ENCODE measurements at regions not wholly inside any gene's neighbourhood (a gene's known extent, or its start where the extent isn't known, plus 50 kb on each side); places are given as distances from the start of the nearest gene placed in this dataset.

DNA sequence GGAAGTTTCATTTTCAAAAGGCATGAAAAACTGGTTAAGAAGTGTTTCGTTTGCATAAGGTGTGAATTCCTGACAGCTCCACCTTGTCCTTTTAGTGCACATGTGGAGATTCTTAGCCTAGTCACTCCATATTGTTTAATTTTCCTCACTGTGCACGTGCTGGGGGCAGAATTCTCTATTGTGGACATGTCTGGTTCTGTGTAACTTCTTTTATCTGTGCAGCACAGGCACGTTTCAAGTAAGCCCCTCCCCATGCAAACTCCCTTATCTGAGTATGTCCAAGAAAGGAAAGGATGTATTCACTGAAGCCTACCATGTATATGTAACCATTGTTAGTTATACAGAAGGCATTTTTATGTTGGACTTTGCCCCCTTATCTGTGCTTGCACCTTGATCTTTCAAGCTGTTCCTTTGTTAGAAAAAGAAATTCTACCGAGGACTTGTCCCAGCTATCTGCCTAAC, 1346.3 kb downstream of the REEP3 start:
- Histone ChIP-seq H3K4me2 (no peak overlapping the region), H3K36me3 (ENCODE audit: insufficient read depth) (no peaks in the 10 kb centered on the region), H3K27ac (ENCODE audit: low read depth) (no peak overlapping the region), H4K20me1 (replicated peaks; ENCODE audit: insufficient read depth) (no peaks in the 10 kb centered on the region), H2AFZ (no peak overlapping the region), H3F3A (replicated peaks; ENCODE audit: low read depth) (no peaks in the 10 kb centered on the region), H3K9me2 (ENCODE audit: insufficient read depth) (no peaks in the 10 kb centered on the region; the same call in 1 of the 2 replicates), H3K4me3 (no peak overlapping the region), H3K27me3 (ENCODE audit: insufficient read depth) (no peaks in the 10 kb centered on the region), H3K4me1 (ENCODE audit: insufficient read depth) (peaks cover 10% of the 10 kb centered on the region), H3K79me2 (replicated peaks; ENCODE audit: insufficient read depth) (no peaks in the 10 kb centered on the region)
- H3K9me3 Mint-ChIP-seq, result peaks cover 10% of the 10 kb centered on the region; the same call in 2 of the 3 replicates
- ATAC-seq (no peak), DNase-seq (ENCODE audit: low spot score) (no peak)
- no peaks in the 10 kb centered on the region for H3K27me3 Mint-ChIP-seq (ENCODE audit: insufficient read depth, low read depth, poor library complexity)
- peaks cover 9% of the 10 kb centered on the region for H3K4me1 Mint-ChIP-seq
- H3K4me3 Mint-ChIP-seq, result no peak overlapping the region
- TF ChIP-seq POLR2AphosphoS5 (IDR thresholded peaks at IDR 0.05; ENCODE audit: low read depth), result no peak
- TF ChIP-seq, protein P1, sequence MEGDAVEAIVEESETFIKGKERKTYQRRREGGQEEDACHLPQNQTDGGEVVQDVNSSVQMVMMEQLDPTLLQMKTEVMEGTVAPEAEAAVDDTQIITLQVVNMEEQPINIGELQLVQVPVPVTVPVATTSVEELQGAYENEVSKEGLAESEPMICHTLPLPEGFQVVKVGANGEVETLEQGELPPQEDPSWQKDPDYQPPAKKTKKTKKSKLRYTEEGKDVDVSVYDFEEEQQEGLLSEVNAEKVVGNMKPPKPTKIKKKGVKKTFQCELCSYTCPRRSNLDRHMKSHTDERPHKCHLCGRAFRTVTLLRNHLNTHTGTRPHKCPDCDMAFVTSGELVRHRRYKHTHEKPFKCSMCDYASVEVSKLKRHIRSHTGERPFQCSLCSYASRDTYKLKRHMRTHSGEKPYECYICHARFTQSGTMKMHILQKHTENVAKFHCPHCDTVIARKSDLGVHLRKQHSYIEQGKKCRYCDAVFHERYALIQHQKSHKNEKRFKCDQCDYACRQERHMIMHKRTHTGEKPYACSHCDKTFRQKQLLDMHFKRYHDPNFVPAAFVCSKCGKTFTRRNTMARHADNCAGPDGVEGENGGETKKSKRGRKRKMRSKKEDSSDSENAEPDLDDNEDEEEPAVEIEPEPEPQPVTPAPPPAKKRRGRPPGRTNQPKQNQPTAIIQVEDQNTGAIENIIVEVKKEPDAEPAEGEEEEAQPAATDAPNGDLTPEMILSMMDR (conservative IDR thresholded peaks at IDR 0.05; ENCODE audit: low read depth in 2 of 2), result no peak
- TF ChIP-seq ZNF114 (CRISPR knock-in tag; IDR thresholded peaks at IDR 0.05), result no peak
- no peak for TF ChIP-seq STAT1 (IDR thresholded peaks at IDR 0.05; ENCODE audit: unreplicated experiment)
- no peak for TF ChIP-seq EZH2 (IDR thresholded peaks at IDR 0.05; ENCODE audit: low read depth, unreplicated experiment)
- no peak for TF ChIP-seq NANOG (IDR thresholded peaks at IDR 0.05; ENCODE audit: borderline replicate concordance)
- TF ChIP-seq CREB1 (CRISPR knock-in tag; IDR thresholded peaks at IDR 0.05; ENCODE audit: low read depth), result no peak
- TF ChIP-seq, protein P2, sequence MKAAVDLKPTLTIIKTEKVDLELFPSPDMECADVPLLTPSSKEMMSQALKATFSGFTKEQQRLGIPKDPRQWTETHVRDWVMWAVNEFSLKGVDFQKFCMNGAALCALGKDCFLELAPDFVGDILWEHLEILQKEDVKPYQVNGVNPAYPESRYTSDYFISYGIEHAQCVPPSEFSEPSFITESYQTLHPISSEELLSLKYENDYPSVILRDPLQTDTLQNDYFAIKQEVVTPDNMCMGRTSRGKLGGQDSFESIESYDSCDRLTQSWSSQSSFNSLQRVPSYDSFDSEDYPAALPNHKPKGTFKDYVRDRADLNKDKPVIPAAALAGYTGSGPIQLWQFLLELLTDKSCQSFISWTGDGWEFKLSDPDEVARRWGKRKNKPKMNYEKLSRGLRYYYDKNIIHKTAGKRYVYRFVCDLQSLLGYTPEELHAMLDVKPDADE (IDR thresholded peaks at IDR 0.05), result no peak
- TF ChIP-seq, protein P3, sequence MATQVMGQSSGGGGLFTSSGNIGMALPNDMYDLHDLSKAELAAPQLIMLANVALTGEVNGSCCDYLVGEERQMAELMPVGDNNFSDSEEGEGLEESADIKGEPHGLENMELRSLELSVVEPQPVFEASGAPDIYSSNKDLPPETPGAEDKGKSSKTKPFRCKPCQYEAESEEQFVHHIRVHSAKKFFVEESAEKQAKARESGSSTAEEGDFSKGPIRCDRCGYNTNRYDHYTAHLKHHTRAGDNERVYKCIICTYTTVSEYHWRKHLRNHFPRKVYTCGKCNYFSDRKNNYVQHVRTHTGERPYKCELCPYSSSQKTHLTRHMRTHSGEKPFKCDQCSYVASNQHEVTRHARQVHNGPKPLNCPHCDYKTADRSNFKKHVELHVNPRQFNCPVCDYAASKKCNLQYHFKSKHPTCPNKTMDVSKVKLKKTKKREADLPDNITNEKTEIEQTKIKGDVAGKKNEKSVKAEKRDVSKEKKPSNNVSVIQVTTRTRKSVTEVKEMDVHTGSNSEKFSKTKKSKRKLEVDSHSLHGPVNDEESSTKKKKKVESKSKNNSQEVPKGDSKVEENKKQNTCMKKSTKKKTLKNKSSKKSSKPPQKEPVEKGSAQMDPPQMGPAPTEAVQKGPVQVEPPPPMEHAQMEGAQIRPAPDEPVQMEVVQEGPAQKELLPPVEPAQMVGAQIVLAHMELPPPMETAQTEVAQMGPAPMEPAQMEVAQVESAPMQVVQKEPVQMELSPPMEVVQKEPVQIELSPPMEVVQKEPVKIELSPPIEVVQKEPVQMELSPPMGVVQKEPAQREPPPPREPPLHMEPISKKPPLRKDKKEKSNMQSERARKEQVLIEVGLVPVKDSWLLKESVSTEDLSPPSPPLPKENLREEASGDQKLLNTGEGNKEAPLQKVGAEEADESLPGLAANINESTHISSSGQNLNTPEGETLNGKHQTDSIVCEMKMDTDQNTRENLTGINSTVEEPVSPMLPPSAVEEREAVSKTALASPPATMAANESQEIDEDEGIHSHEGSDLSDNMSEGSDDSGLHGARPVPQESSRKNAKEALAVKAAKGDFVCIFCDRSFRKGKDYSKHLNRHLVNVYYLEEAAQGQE (IDR thresholded peaks at IDR 0.05; ENCODE audit: unreplicated experiment), result no peak
- TF ChIP-seq, protein P4, sequence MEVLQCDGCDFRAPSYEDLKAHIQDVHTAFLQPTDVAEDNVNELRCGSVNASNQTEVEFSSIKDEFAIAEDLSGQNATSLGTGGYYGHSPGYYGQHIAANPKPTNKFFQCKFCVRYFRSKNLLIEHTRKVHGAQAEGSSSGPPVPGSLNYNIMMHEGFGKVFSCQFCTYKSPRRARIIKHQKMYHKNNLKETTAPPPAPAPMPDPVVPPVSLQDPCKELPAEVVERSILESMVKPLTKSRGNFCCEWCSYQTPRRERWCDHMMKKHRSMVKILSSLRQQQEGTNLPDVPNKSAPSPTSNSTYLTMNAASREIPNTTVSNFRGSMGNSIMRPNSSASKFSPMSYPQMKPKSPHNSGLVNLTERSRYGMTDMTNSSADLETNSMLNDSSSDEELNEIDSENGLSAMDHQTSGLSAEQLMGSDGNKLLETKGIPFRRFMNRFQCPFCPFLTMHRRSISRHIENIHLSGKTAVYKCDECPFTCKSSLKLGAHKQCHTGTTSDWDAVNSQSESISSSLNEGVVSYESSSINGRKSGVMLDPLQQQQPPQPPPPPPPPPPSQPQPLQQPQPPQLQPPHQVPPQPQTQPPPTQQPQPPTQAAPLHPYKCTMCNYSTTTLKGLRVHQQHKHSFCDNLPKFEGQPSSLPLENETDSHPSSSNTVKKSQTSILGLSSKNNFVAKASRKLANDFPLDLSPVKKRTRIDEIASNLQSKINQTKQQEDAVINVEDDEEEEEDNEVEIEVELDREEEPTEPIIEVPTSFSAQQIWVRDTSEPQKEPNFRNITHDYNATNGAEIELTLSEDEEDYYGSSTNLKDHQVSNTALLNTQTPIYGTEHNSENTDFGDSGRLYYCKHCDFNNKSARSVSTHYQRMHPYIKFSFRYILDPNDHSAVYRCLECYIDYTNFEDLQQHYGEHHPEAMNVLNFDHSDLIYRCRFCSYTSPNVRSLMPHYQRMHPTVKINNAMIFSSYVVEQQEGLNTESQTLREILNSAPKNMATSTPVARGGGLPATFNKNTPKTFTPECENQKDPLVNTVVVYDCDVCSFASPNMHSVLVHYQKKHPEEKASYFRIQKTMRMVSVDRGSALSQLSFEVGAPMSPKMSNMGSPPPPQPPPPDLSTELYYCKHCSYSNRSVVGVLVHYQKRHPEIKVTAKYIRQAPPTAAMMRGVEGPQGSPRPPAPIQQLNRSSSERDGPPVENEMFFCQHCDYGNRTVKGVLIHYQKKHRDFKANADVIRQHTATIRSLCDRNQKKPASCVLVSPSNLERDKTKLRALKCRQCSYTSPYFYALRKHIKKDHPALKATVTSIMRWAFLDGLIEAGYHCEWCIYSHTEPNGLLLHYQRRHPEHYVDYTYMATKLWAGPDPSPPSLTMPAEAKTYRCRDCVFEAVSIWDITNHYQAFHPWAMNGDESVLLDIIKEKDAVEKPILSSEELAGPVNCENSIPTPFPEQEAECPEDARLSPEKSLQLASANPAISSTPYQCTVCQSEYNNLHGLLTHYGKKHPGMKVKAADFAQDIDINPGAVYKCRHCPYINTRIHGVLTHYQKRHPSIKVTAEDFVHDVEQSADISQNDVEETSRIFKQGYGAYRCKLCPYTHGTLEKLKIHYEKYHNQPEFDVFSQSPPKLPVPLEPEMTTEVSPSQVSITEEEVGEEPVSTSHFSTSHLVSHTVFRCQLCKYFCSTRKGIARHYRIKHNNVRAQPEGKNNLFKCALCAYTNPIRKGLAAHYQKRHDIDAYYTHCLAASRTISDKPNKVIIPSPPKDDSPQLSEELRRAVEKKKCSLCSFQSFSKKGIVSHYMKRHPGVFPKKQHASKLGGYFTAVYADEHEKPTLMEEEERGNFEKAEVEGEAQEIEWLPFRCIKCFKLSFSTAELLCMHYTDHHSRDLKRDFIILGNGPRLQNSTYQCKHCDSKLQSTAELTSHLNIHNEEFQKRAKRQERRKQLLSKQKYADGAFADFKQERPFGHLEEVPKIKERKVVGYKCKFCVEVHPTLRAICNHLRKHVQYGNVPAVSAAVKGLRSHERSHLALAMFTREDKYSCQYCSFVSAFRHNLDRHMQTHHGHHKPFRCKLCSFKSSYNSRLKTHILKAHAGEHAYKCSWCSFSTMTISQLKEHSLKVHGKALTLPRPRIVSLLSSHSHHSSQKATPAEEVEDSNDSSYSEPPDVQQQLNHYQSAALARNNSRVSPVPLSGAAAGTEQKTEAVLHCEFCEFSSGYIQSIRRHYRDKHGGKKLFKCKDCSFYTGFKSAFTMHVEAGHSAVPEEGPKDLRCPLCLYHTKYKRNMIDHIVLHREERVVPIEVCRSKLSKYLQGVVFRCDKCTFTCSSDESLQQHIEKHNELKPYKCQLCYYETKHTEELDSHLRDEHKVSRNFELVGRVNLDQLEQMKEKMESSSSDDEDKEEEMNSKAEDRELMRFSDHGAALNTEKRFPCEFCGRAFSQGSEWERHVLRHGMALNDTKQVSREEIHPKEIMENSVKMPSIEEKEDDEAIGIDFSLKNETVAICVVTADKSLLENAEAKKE (CRISPR knock-in tag; IDR thresholded peaks at IDR 0.05), result no peak
- TF ChIP-seq JUNB (IDR thresholded peaks at IDR 0.05; ENCODE audit: unreplicated experiment), result no peak
- TF ChIP-seq ZNF331 (CRISPR knock-in tag; IDR thresholded peaks at IDR 0.05; ENCODE audit: low read depth), result no peak
- peaks cover 3% of the 10 kb centered on the region; the same call in 2 of the 3 replicates for H3K36me3 Mint-ChIP-seq (ENCODE audit: low read depth)
- H3K27ac Mint-ChIP-seq, result no peak overlapping the region
